Renal pelvis (tissue), 1 donor: ENCODE measurements at regions not wholly inside any gene's neighbourhood (a gene's known extent, or its start where the extent isn't known, plus 50 kb on each side); places are given as distances from the start of the nearest gene placed in this dataset.

Experiments
- DNase-seq: peaks from one replicate; pipeline ENCODE4 v3.0.0-alpha.2; 2013

GRCh38 chr21:18954441-18954844, 550.9 kb upstream of the TMPRSS15 start:
- DNase-seq, result no peak

GRCh38 chr21:18959817-18960216, 556.2 kb upstream of the TMPRSS15 start:
- DNase-seq, result no peak

- DNase-seq, result peak; percentile 58
Observed at GRCh38 chr21:18960306-18960705, 556.7 kb upstream of the TMPRSS15 start.

- no peak for DNase-seq
Observed at GRCh38 chr21:18970416-18970815, 566.8 kb upstream of the TMPRSS15 start.

- DNase-seq, result no peak
Observed at GRCh38 chr21:18970941-18971340, 567.4 kb upstream of the TMPRSS15 start.

- DNase-seq, result no peak
Observed at GRCh38 chr21:18985584-18985983, 582.0 kb upstream of the TMPRSS15 start.

DNA sequence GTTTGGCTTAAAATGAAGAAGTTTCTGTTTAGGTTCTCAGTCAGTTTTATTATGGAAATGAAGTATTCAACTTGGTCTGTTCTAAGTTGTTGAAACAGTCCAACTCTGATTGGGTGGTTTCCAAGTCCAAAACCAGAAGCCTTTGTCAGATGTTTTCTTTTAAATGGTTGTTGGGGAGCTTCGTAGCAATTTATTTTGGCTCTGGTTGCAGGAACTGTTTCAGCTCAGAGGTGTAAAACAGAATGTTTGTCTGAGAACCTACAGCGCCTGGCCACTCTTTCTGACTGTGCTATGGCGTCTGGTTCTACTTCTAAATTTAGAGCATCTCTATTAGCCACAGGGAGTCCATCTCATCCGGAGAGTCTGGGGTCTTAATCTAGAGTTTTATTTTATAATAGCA, 582.6 kb upstream of the TMPRSS15 start:
- no peak for DNase-seq

- DNase-seq, result peak; percentile 11
Observed at GRCh38 chr21:18987520-18988026, 584.0 kb upstream of the TMPRSS15 start.

- peak; percentile 10 for DNase-seq
Observed at GRCh38 chr21:18989953-18990495, 586.4 kb upstream of the TMPRSS15 start.

DNA sequence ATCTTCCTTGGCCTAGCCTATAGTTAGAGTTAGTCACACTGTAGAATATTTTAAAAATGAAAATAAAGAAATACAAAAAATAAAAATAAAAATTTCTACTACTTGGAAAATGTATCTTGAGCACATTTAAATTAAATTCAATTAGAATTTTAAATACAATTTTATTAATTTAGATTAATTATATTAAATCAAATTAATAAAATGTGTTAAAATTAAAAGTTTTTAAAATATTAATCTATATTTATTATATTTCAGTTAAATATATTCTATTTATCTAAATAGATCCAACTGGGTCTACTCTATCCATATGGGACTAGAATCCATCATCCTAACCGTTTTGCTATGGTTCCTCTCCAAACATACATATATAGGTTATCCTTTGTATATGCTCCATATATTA, 588.3 kb upstream of the TMPRSS15 start:
- DNase-seq, result no peak

DNA sequence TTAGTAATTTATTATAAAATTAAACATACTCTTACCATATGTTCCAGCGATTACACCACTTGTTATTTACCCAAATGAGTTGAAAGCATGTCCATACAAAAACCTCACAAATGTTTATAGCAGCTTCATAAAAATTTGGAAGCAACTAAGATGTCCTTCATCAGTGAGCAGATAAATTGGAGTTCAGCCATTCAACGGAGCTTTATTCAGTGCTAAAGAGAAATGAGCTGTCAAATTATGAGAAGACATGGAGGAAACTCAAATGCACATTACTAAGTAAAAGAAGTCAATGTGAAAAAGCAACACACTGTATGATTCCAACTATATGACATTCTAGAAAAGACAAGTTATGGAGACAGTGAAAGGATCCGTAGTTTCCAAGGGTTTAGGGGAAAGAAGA, 606.7 kb upstream of the TMPRSS15 start:
- DNase-seq, result no peak

GRCh38 chr21:19010996-19011395, 607.4 kb upstream of the TMPRSS15 start:
- no peak for DNase-seq

DNA sequence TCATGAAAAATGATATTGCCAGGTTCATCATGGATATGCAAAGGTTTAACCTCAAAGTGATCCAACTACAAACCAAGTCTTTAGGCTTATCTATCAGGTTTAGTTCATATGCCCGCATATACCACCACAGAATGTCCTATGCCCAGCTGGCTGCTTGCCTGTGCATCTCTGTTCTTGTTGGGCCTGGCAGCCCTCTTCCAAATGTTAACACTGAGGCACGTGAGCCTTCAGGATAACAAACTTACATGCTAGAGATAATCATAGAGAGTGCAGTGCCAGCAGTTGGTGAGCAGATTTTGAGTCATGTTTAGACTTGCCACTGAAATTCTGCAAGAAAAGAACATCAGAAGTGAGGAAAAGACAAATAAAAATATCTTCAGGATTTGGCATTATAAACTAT, 607.9 kb upstream of the TMPRSS15 start:
- no peak for DNase-seq

- no peak for DNase-seq
Observed at GRCh38 chr21:19013916-19014315, 610.3 kb upstream of the TMPRSS15 start.

DNA sequence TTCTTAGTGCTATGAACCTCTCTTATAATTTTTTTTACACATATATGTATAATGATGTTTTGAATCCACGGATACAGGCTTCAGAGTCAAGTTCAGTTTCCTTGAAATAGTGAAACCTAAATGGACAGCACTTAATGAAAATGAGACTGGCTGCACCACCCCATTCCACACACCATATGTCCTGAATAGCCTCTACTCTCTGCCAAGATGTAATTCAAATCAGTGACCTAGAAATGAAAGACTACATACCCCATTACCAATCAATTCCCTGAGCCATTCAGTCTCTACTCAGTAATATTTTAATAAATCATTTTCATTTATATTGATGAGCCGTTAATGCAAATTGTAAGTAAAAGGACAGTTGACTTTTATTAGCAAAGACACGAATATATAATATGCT, 614.9 kb upstream of the TMPRSS15 start:
- DNase-seq, result no peak

- no peak for DNase-seq
Observed at GRCh38 chr21:19022978-19023377, 619.4 kb upstream of the TMPRSS15 start.

- no peak for DNase-seq
Observed at GRCh38 chr21:19026911-19027310, 623.3 kb upstream of the TMPRSS15 start.

GRCh38 chr21:19029816-19030215, 626.2 kb upstream of the TMPRSS15 start:
- DNase-seq, result no peak

GRCh38 chr21:19031953-19032352, 628.4 kb upstream of the TMPRSS15 start:
- no peak for DNase-seq

DNA sequence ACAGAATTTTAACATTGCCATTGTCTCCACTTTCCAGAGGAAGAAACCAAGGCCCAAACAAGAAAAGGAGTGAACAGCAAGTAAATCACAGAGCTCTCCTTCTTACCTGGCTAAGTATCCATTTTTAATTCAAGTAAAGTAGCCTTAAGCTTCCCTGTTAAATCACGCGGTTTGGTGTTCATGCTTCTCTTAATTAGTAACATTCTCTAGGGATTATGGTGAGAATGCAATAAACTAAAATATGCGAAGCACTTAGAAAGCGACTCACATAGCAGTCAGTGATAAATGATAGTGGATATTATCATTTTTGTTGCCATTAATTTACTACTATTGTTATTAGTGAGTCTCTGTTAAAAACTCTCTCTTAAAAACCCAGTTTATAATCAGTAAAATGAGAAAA, 630.5 kb upstream of the TMPRSS15 start:
- no peak for DNase-seq

- DNase-seq, result no peak
Observed at GRCh38 chr21:19034560-19034959, 631.0 kb upstream of the TMPRSS15 start.

- no peak for DNase-seq
Observed at GRCh38 chr21:19045876-19046275, 642.3 kb upstream of the TMPRSS15 start.

GRCh38 chr21:19048098-19048672, 644.6 kb upstream of the TMPRSS15 start:
- no peak for DNase-seq

- DNase-seq, result no peak
Observed at GRCh38 chr21:19049567-19049966, 646.0 kb upstream of the TMPRSS15 start.
